NCI-H2107 treated with DMSO at 0.1 percent for 48 hours (cell line): ENCODE measurements at regions not wholly inside any gene's neighbourhood (a gene's known extent, or its start where the extent isn't known, plus 50 kb on each side); places are given as distances from the start of the nearest gene placed in this dataset.

ENCODE experiments used
- DNase-seq: peaks from one replicate; lab custom pipeline; 2025; ENCODE audit not compliant: unreplicated experiment; lab: John Stamatoyannopoulos, UW

- no peak for DNase-seq
Observed at GRCh38 chr3:24830230-24831152, 335.8 kb upstream of the THRB start.

- DNase-seq, result no peak
Observed at GRCh38 chr3:24831221-24831620, 336.6 kb upstream of the THRB start.

DNA sequence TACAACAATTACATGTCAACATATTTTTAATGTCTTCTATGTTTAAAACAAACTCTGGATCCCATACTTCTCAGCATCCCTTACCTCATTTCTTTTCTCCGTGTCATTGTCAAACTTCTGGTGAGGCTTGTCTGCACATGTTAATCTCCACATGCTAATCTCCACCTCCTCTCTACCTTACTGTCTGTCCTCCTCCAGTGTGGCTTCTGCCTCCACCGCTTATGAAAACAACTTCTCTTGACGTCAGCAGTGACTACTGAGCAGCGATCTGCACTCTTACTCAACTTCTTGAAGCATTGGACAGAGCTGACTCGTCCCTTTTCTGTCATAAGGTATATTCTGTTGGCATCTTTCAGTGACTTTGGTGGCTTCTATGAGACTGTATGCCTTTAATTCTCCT lies 338.2 kb upstream of the THRB start:
- DNase-seq, result no peak

DNA sequence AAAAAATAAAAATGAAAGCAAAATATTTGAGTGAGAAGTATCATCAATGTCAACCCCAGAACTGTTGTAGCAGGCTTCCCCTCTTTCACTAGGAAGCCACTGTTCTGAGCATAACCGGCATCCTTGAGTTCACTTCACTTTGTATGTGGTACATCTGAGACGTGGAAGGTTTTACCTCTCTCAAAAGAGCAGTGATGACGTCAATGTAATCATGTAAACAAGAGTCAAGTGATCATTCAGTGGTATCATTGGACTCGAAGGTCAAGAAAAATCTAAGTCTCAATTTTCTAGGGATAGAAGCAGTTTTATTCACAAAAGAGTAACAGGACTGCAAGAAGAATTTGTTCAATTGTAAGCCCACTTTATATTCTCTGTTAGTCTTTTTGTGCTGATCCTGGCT lies 339.8 kb upstream of the THRB start:
- DNase-seq, result no peak

GRCh38 chr3:24835510-24835909 lies 340.9 kb upstream of the THRB start:
- DNase-seq, result no peak

GRCh38 chr3:24837601-24838000 lies 343.0 kb upstream of the THRB start:
- DNase-seq, result no peak

DNA sequence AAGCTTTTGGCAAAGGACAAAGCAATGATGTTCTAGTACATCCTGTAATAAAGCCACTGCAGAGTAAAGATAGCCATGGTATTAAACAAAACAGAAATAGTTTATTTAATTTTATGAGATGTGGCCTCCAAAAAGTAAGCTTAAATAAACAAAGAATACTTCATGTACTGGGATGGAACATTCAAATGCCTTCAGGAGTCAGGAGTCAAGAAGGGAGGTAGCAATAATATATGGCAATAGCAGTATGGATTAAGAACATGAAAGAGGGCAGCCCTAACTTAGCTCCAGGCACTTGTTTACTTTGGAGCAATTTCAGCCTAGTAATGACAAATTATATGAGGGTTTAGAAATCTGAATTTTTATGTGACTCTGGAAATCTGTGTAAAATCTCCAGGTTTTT lies 343.9 kb upstream of the THRB start:
- no peak for DNase-seq

- no peak for DNase-seq
Observed at GRCh38 chr3:24843955-24844354, 349.3 kb upstream of the THRB start.

DNA sequence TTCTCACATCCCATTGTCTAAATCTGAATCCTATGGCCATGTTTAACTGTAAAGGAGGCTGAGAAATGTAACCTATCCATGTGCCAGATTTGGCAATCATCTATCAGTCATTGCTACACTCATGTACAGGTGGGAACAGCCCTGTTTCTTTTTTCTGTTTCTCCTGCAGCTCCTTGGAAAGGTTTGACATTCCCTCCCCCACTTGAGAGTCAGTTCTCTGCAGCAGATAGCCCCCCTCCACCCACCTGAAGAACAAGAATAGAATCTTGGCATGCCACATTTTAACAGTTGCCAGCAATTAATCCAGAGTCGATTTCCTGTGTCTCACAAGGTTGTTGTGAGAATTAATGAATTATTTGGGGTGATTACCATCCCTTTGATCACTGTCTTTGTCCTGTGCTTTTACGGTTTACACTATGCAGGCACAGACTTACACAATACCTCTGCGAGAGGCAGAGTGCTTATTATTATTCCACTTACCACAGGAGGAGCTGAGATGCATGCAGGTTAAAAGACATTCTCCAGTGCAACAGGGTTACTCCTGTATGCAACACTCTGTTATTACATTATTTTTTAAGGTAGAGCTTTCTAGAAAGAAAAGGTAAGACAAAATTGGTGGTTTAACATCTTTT lies 351.0 kb upstream of the THRB start:
- DNase-seq, result no peak

GRCh38 chr3:24846286-24846860 lies 351.7 kb upstream of the THRB start:
- DNase-seq, result no peak

DNA sequence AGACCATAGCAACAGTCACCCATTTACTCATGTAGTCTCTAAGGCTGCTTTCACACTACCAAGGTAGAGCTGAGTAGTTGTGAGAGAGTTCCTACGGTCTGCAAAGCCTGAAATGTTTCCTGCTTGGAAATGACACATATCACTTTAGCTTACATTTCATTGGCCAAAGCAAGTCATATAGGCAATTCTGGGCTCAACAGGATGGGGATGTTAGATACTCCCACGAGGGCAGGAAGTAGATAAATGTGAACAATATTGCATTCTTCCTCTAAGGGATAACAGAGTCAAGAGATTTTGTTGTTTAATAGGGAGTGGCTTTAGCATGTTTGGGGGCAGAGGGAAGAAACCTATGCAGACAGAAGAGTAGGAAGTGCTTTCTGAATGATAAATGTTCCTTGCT lies 355.6 kb upstream of the THRB start:
- no peak for DNase-seq

- peak; percentile 86 for DNase-seq
Observed at GRCh38 chr3:24853685-24854490, 359.2 kb upstream of the THRB start.

- DNase-seq, result no peak
Observed at GRCh38 chr3:24854748-24855147, 360.1 kb upstream of the THRB start.

GRCh38 chr3:24857945-24858344 lies 363.3 kb upstream of the THRB start:
- DNase-seq, result no peak

DNA sequence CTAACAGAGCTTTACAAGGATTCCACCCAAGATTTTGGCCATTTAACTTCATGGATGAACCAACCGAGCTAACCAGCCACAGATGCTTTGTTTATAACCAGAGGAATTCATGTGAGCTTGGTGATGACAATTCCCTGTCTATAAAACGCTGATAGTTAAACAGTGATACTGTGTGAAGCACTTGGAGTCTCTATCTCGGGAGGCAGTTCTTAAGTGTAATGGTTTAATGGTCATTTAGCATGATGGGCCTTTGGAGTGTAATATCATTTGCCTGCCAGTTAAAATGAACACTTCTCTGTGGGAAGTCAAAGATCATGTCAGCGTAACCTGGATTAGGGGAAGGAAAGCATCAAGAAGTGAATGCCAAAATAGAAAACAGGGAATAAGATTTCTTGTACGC lies 368.6 kb upstream of the THRB start:
- DNase-seq, result no peak

DNA sequence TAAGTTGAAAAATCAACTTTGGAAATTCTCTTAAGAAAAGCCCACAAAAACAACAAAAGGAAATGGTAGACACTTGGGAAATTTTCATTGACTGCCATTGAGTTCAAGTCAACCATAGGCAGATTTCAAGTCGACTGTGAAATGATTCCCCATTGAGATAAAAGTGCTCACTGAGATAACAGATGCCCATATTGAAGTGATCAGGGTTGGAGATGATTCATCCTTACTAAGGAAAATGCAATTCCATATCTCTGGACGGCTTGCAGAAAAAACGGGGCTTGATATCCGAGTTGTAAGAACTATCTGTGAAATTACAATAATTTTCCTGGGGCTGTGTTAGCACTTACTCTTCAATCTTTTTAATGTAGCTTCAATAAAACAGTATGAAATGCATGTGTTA lies 373.1 kb upstream of the THRB start:
- DNase-seq, result no peak

GRCh38 chr3:24881239-24881638 lies 386.6 kb upstream of the THRB start:
- DNase-seq, result no peak

GRCh38 chr3:24886501-24886900 lies 391.9 kb upstream of the THRB start:
- peak; percentile 18 for DNase-seq

DNA sequence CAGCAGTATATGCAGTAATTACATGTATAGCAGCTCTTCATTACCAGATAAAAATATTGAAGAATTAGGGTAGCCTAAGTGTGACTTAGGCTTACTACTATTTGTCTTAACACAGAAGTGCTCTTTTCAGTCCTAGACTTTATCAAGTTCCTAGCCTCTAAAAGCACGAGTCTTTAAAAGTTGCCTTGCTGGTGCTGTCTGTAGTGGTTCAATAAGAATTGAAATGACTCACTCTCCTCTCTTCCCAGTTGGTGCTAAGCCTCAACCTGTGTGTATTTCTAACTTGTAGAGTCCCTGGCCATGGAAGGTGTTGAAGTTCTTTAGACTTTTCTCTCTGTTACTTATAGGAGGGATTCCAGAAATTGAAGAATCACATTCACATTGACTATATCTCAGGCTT lies 395.4 kb upstream of the THRB start:
- no peak for DNase-seq

- DNase-seq, result no peak
Observed at GRCh38 chr3:24899373-24899772, 404.7 kb upstream of the THRB start.

DNA sequence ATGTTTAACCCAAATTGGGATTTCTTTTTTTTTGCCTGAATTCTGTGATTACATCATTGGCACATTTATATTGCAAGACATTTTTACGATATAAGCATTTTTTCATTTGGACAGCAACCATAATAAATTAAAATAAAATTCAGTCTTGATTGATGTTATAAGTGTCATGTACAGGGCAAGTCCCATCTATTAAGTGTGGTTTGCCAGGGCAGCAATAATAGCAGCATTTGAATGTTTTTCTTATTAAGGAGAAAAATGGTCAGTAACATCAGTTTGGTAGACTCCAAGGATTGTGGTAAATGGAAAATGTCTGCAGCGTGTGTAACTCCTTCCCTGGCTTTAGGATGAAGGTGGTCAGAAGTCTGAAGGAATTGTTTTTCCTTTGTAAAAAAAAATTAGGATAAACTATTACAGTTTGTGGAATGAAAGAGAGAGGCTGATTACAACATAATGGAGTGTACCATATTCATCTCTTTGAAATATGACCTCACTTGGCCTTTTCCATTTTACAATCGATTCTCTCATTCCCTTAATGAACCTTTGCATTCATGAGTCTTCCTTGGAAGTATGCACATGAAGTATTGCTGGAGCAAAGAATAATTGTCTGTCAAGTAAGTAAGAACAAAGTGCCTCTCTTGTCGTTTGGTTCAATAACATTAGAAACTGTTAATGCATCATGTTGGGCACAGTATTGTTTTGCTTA lies 405.4 kb upstream of the THRB start:
- DNase-seq, result no peak
